Omental fat pad (tissue), 3 donors: ENCODE measurements at regions not wholly inside any gene's neighbourhood (a gene's known extent, or its start where the extent isn't known, plus 50 kb on each side); places are given as distances from the start of the nearest gene placed in this dataset.

Source experiments
- ATAC-seq: fragments of 150-250 bp; one replicate; pipeline ENCODE4 v1.9.1; 2016; ENCODE audit warnings: mild to moderate bottlenecking, moderate library complexity; ENCODE audit not compliant: low FRiP score
- DNase-seq: peaks from one replicate; pipeline ENCODE4 v3.0.0-alpha.2; 2019; ENCODE audit warnings: low spot score
- TF ChIP-seq, protein P1 (sequence below), 3 donors: fragments of 450-650 bp; IDR thresholded peaks; one replicate each; pipeline ENCODE4 v1.5.1; 2016 to 2017; ENCODE audit warnings: antibody characterized with exemption in 3 of 3, mild to moderate bottlenecking in 3 of 3, moderate library complexity in 2 of 3

DNA sequence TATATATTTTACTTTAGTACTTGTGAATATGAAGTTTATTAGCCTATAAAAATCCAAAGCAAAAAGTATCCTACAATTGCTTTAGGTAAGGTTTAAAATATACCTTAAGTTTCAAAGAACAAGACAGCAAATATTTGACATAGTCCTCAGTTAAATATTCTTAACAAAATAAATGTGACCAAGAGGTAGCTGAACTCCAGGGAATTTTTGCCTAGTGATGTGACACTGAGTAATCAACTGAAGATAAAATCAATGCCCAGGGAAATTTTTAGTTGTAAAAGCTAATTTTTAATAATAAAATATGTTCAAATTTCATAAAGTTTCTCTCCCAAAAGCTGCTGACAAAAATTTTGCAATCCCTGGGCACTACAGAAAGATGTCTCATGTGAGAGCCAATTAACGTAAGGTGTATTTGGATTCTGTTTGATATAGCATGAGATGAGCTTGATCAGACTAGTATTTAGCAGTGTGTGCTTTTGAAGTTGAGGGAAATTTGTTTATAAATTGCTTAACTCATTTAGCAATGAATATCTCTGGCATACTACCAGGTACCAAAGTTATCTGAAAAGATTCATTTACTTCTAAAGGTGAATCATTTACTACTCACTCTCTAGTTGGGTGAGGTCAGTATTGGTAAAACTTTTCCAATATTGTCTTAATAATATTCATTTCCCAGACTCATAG is 80.2 kb upstream of the PALMD start:
- ATAC-seq (no peak), DNase-seq (no peak)
- TF ChIP-seq, protein P1, sequence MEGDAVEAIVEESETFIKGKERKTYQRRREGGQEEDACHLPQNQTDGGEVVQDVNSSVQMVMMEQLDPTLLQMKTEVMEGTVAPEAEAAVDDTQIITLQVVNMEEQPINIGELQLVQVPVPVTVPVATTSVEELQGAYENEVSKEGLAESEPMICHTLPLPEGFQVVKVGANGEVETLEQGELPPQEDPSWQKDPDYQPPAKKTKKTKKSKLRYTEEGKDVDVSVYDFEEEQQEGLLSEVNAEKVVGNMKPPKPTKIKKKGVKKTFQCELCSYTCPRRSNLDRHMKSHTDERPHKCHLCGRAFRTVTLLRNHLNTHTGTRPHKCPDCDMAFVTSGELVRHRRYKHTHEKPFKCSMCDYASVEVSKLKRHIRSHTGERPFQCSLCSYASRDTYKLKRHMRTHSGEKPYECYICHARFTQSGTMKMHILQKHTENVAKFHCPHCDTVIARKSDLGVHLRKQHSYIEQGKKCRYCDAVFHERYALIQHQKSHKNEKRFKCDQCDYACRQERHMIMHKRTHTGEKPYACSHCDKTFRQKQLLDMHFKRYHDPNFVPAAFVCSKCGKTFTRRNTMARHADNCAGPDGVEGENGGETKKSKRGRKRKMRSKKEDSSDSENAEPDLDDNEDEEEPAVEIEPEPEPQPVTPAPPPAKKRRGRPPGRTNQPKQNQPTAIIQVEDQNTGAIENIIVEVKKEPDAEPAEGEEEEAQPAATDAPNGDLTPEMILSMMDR (IDR thresholded peaks at IDR 0.05): no peak

DNA sequence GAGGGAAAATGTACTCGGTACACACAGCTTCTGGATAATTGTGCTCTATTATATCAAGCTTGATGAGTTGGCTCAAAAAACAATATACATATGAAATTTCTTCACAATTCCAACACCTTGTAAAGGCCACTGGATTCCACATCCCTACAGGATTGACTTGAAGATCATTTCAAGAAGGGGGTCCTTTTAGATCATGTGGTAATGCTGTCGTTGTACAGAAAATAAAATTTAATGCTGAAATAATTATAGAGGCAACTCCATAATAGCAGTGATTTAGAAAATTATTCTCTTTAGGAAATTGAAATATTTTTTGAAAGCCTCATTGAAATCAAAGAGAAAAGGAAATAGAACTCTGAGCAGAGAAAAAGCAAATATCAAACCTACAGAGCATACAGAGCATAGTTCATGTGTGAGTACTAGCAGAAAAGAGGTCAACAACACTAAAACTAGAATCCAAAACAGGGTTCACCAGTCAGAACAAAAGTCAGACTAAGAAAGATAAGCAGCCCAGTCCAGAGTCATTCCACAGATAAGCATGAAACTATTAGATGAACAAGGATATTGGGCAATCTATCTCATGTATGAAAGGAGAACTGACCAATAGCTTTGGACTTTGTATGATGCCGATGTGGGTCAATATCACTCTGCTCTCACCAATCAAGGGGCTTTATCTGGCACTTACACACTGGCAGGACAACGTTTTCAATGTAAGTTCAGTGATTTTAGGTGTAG is 79.5 kb upstream of the PALMD start:
- ATAC-seq: no peak
- DNase-seq: no peak
- TF ChIP-seq, protein P1 (IDR thresholded peaks at IDR 0.05): no peak

DNA sequence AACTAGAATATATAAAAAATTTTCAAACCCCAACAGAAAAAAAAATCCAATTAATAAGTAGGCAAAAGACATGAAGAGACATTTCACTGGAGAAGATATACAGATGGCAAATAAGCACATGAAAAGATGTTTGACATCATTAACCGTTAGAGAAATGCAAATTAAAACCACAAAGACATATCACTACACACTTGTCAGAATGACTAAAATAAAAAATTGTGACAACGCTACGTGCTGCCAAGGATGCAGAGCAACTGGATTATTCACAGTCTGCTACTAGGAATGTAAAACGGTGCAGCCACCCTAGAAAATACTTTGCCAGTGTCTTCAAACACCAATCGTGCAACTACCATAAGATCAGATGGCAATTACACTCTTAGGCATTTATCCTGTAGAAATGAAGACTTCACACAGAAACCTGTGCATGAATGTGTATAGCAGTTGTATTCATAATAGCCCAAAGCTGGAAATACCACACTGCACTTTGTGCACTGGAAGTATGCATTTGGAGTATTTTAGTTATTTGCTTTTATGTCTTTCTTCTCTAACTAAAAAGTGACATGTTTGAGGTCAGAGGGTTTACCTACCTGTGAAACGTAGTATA is 75.3 kb upstream of the PALMD start:
- no peak for DNase-seq
- TF ChIP-seq, protein P1 (IDR thresholded peaks at IDR 0.05): no peak
- no peak for ATAC-seq

DNA sequence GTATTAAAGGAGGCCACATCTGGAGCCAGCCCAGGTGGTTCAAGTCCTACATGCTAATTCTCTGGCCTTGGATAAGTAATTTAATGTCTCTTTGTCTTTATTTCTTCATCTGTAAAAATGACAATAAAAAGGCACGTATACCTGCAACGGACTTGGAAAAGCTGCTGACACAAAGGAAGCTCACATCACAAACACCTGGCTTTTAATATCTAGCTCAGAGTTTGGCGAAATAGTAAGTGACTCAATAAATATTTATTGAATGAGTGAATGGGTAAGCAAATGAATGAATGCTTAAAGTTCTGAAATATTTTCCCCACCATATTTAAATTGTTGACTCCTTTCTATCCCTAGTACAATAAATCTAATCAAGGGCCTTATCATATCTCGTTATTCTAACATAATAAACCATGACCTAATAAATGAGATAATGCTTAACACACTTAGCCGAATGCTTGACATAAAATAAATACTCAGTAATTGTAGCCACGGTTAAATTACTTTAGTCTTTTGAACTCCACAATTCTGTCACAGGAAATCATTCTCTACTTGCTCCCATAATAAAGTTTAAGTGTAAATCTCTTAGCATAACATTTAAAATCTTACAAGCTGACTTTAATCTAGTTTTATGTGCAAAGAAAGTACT is 74.7 kb upstream of the PALMD start:
- ATAC-seq (no peak), DNase-seq (no peak)
- TF ChIP-seq, protein P1 (IDR thresholded peaks at IDR 0.05): no peak

DNA sequence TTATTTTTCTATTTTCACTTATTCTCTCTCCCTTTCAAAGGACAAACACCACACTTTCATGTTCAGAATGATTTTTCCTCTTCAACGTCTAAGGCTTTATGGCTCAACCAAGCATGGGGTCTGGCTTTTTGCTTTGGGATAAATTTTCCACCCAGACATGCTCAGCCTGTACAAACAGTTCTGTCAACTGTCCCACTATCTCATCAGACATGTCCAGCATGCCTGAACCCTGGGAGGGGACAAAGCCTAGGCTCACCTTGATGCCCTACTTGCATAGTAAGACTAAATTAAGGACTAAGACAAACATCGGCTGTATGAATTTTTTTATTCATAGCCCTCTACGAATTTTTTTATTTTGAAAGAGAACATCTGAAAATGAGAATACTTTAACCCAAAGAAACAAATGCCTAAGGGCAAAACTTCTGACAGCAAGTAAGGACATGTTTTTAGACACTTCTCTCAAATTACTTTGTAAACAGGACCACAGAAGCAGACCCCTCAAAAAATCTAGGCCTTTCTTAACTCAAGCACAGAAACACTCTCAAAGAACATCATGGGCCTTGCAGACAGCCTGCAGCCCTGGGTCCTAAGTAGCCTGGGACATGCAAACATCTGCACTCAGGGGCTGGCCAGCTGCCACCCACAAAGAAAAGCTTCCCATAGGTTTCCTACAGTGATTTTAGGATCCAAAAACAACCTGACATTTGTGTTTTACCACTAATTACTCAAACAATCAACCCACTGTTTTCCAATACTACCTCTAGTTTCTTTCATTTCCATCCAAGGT is 72.3 kb upstream of the PALMD start:
- DNase-seq: no peak
- TF ChIP-seq, protein P1 (IDR thresholded peaks at IDR 0.05): no peak
- no peak for ATAC-seq

DNA sequence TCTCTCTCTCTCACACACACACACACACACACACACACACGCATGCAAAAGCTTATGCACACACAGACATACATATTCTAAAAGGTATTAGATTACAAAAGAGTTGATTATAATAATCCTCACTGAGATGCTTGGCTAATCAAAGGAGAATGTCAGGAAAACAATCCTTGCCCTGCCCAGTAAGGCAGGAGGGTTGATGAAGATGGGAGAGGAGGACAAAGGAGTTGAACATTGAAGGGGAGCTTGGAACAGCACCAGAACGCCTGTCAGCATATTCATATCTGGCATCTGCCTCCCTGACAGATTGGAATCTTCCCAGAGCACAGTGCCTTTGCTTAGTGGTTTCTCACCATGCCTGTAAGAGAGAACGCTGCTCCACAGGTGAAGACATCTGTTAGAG is 68.6 kb upstream of the PALMD start:
- DNase-seq (no peak), ATAC-seq (no peak)
- TF ChIP-seq, protein P1 (IDR thresholded peaks at IDR 0.05): no peak
